Colonic mucosa (tissue), 4 donors: ENCODE measurements at regions not wholly inside any gene's neighbourhood (a gene's known extent, or its start where the extent isn't known, plus 50 kb on each side); places are given as distances from the start of the nearest gene placed in this dataset.

Experiments
- DNase-seq: peaks from one replicate; pipeline ENCODE4 v3.0.0-alpha.2; 2020
- H3K27ac ChIP-seq: fragments of 200-600 bp; one replicate; pipeline ENCODE4 v1.8.0; 2021
- H3K27me3 ChIP-seq: fragments of 200-600 bp; one replicate; pipeline ENCODE4 v1.8.0; 2021
- H3K36me3 ChIP-seq: fragments of 200-600 bp; one replicate; pipeline ENCODE4 v1.8.0; 2021
- H3K4me1 ChIP-seq: fragments of 200-600 bp; one replicate; pipeline ENCODE4 v1.8.0; 2021; ENCODE audit warnings: mild to moderate bottlenecking
- H3K4me3 ChIP-seq: fragments of 200-600 bp; one replicate; pipeline ENCODE4 v1.8.0; 2021
- H3K9ac ChIP-seq, 2 donors: one replicate each; pipeline ENCODE4 v1.7.0; 2013; ENCODE audit warnings: control low read depth in 2 of 2, low read depth in 2 of 2, low read length in 2 of 2
- H3K9me3 ChIP-seq: fragments of 200-600 bp; one replicate; pipeline ENCODE4 v1.8.0; 2021
- CTCF ChIP-seq: fragments of 200-600 bp; IDR thresholded peaks from one replicate; pipeline ENCODE4 v1.8.0; 2022; ENCODE audit warnings: antibody characterized with exemption, mild to moderate bottlenecking
- intact Hi-C: fragments of 100-400 bp; cut with DNase I; formaldehyde crosslinking; loops from one replicate; pipeline ENCODE4 v1.14.1; 2022
- donor health status: healthy.
- donor health status: DM: no; HTN: no; CAD: no.
- donor health status: DM: no; HTN: no; CAD: no.

- no peak for DNase-seq
- intact Hi-C loops = no loop called here
- Histone ChIP-seq H3K27ac (no peak overlapping the region), H3K9me3 (no peaks in the 10 kb centered on the region), H3K4me1 (no peaks in the 10 kb centered on the region), H3K36me3 (no peaks in the 10 kb centered on the region), H3K9ac (no peak overlapping the region), H3K27me3 (no peaks in the 10 kb centered on the region), H3K4me3 (no peak overlapping the region)
- peak; percentile 19 for TF ChIP-seq CTCF
Measured at GRCh38 chr12:46131732-46132469, 136.9 kb downstream of the SLC38A1 start.

- no peak for DNase-seq
- Histone ChIP-seq H3K4me3 (no peak overlapping the region), H3K4me1 (peaks cover 9% of the 10 kb centered on the region), H3K36me3 (no peaks in the 10 kb centered on the region), H3K9ac (no peak overlapping the region), H3K27me3 (no peaks in the 10 kb centered on the region), H3K27ac (no peak overlapping the region), H3K9me3 (no peaks in the 10 kb centered on the region)
- intact Hi-C loops = loop anchor here (10.0 kb wide), 1 partner anchor 547 kb away; no protein-coding TSS in a partner anchor
- no peak for TF ChIP-seq CTCF
Measured at GRCh38 chr12:46127656-46128055, 137.3 kb upstream of the SCAF11 start.

GRCh38 chr12:46126050-46126727, 135.8 kb upstream of the SCAF11 start:
- no peak for TF ChIP-seq CTCF
- no peaks in the 10 kb centered on the region for H3K9me3 ChIP-seq
- H3K9ac ChIP-seq = no peak overlapping the region
- no peak overlapping the region for H3K27ac ChIP-seq
- intact Hi-C loops = loop anchor here (10.0 kb wide), 1 partner anchor 549 kb away; no protein-coding TSS in a partner anchor
- H3K4me3 ChIP-seq = no peak overlapping the region
- no peaks in the 10 kb centered on the region for H3K36me3 ChIP-seq
- H3K4me1 ChIP-seq = peaks cover 9% of the 10 kb centered on the region
- no peak for DNase-seq
- H3K27me3 ChIP-seq = no peaks in the 10 kb centered on the region

GRCh38 chr12:46124848-46125619, 134.7 kb upstream of the SCAF11 start:
- intact Hi-C loops = loop anchor here (5.0 to 10.0 kb wide), 2 partner anchors 177 to 550 kb away; no protein-coding TSS in a partner anchor
- H3K27ac ChIP-seq = no peak overlapping the region
- TF ChIP-seq CTCF = peak; percentile 51

GRCh38 chr12:46124132-46124847, 133.9 kb upstream of the SCAF11 start:
- Histone ChIP-seq H3K9ac (no peak overlapping the region), H3K4me3 (no peak overlapping the region), H3K9me3 (no peaks in the 10 kb centered on the region), H3K27me3 (no peaks in the 10 kb centered on the region), H3K36me3 (no peaks in the 10 kb centered on the region), H3K27ac (no peak overlapping the region), H3K4me1 (peaks cover 9% of the 10 kb centered on the region)
- intact Hi-C loops = loop anchor here (5.0 to 10.0 kb wide), 2 partner anchors 178 to 551 kb away; no protein-coding TSS in a partner anchor
- no peak for DNase-seq
- no peak for TF ChIP-seq CTCF

More at GRCh38 chr12:46124848-46125619, 134.7 kb upstream of the SCAF11 start:
- H3K4me1 ChIP-seq = peaks cover 9% of the 10 kb centered on the region
- no peaks in the 10 kb centered on the region for H3K36me3 ChIP-seq
- H3K27me3 ChIP-seq = no peaks in the 10 kb centered on the region
- DNase-seq = peak; percentile 67
- no peaks in the 10 kb centered on the region for H3K9me3 ChIP-seq
- peak overlapping the region in 1 of 2 donors; percentile 21 for H3K9ac ChIP-seq
- H3K4me3 ChIP-seq = no peak overlapping the region
